ENCODE measurements at regions not wholly inside any gene's neighbourhood (a gene's known extent, or its start where the extent isn't known, plus 50 kb on each side); places are given as distances from the start of the nearest gene placed in this dataset.

DNA sequence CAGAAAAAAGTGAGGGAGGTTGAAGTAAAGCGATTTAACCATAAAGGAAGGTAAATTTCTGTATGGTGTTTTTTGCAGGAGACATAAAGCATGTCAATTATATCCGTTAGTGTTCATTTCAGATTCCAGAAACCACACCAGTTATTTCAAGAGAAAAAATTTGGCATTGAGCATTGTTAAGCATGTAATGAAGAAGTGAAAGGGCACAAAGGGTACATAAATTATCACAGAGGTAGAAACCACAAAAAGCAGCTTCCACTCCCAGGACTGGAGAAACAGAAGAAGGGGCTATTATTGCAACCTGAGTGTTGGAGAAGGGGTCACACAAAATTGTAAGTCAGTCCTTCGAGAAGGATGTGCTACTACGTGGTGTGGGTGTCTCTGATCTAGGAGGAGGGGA, 72.2 kb upstream of the DACH1 start:
- Histone ChIP-seq H3K9me3 (ENCODE audit: control insufficient read depth, low read length) (no peaks in the 10 kb centered on the region), H3K4me3 (ENCODE audit: insufficient read depth, low read depth, low read length) (no peak overlapping the region), H3K27me3 (ENCODE audit: control insufficient read depth, insufficient read depth, low read length, poor library complexity, severe bottlenecking) (no peaks in the 10 kb centered on the region), H3K27ac (ENCODE audit: insufficient read depth, low read depth, low read length, poor library complexity, severe bottlenecking) (no peak overlapping the region), H3K36me3 (ENCODE audit: control insufficient read depth, insufficient read depth, low read length) (no peaks in the 10 kb centered on the region), H3K4me1 (ENCODE audit: control insufficient read depth, insufficient read depth, low read length) (no peaks in the 10 kb centered on the region)
- WGBS, 2 experiments = 75 to 95% methylated on average over 3 of the region's 4 CpGs

DNA sequence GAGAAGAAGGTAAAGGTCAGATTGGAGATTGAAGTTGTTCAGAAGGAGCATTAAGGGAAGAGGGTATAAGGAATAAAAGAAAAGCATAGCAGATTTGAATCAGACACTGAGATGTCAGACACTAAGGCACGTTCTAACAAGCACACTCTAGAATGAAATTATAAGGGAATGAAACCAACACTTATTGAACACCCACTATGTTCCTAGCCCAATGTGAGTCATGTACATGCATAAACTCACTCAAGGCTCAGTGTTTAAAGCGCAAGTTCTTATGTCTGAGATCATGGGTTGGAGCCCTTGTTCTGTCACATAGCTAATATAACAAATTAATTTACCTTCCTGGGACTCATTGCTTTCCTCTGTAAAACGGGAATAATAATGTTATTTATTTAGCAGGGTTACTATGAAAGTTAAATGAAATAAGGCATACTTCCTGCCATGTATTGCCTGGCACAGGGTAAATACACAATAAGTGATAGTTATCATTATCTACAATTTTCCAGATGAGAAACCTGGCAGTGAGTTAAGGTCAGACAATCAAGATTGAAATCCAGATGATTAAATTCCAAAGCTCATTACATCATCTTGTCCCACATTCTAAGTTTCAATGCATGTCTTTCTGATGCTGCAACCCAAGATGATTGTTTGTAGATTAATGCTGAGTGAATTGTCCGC, 68.3 kb upstream of the DACH1 start:
- 92 to 94% methylated on average over 2 to 3 of the region's 4 CpGs for WGBS, 2 experiments
- Histone ChIP-seq H3K36me3 (ENCODE audit: control insufficient read depth, insufficient read depth, low read length) (no peaks in the 10 kb centered on the region), H3K27ac (ENCODE audit: insufficient read depth, low read depth, low read length, poor library complexity, severe bottlenecking) (no peak overlapping the region), H3K9me3 (ENCODE audit: control insufficient read depth, low read length) (no peaks in the 10 kb centered on the region), H3K27me3 (ENCODE audit: control insufficient read depth, insufficient read depth, low read length, poor library complexity, severe bottlenecking) (no peaks in the 10 kb centered on the region), H3K4me3 (ENCODE audit: insufficient read depth, low read depth, low read length) (no peak overlapping the region), H3K4me1 (ENCODE audit: control insufficient read depth, insufficient read depth, low read length) (no peaks in the 10 kb centered on the region)

DNA sequence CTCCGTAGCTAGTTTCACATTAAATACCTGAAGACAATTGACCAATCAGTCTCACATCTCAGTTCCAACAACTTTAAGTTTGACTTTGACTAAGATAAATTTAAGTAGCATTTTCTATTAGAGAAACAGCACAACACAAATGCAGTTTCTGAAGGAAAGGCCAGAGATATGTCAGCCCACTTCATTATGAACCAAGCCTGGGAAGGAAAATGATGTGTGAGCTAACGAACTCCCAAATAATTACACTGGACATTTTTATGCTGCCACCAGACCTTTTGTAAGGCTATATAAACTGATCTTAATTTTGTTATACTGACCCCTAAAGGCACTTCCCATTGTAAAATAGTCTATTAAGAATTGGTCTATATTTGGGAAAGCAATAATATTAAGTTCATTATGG, 57.9 kb upstream of the DACH1 start:
- no peaks in the 10 kb centered on the region for H3K36me3 ChIP-seq (ENCODE audit: control insufficient read depth, insufficient read depth, low read length)
- H3K9me3 ChIP-seq (ENCODE audit: control insufficient read depth, low read length) = no peaks in the 10 kb centered on the region
- 100% methylated on average over 1 of the region's 2 CpGs; no CpG with 5 or more reads in 1 of the 2 experiments for whole genome bisulfite sequencing, 2 experiments
- H3K27me3 ChIP-seq (ENCODE audit: control insufficient read depth, insufficient read depth, low read length, poor library complexity, severe bottlenecking) = no peaks in the 10 kb centered on the region
- no peak overlapping the region for H3K27ac ChIP-seq (ENCODE audit: insufficient read depth, low read depth, low read length, poor library complexity, severe bottlenecking)
- H3K4me3 ChIP-seq (ENCODE audit: insufficient read depth, low read depth, low read length) = no peak overlapping the region
- no peaks in the 10 kb centered on the region for H3K4me1 ChIP-seq (ENCODE audit: control insufficient read depth, insufficient read depth, low read length)

DNA sequence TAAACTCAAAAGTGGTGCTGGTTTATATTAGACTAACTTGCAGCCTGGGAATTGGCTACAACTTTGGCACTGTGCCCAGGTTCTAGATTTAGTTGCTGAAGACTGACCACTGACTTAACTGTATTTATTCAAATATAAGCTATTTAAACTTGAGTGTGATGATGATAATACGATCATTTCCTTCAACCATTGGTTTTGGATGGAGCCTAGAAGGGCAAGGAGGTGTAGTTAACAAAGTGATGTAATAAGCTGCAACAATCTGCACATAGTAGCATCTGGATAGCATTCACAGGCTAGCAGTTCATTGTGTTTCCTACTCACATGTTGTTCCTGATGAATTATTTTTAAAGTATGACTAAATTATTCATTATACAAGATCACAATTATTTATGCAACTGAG, 55.2 kb upstream of the DACH1 start:
- Histone ChIP-seq H3K36me3 (ENCODE audit: control insufficient read depth, insufficient read depth, low read length) (no peaks in the 10 kb centered on the region), H3K27me3 (ENCODE audit: control insufficient read depth, insufficient read depth, low read length, poor library complexity, severe bottlenecking) (no peaks in the 10 kb centered on the region), H3K9me3 (ENCODE audit: control insufficient read depth, low read length) (no peaks in the 10 kb centered on the region), H3K4me1 (ENCODE audit: control insufficient read depth, insufficient read depth, low read length) (no peaks in the 10 kb centered on the region), H3K27ac (ENCODE audit: insufficient read depth, low read depth, low read length, poor library complexity, severe bottlenecking) (no peak overlapping the region), H3K4me3 (ENCODE audit: insufficient read depth, low read depth, low read length) (no peak overlapping the region)
- WGBS, 2 experiments = 93 to 100% methylated on average over 1 of the region's 1 CpG
